Activated naive CD8-positive, alpha-beta T cell treated with anti-CD3 and anti-CD28 coated beads, Interleukin-2, amount 50 U/mL, for 24 hours (primary cell): ENCODE measurements at regions not wholly inside any gene's neighbourhood (a gene's known extent, or its start where the extent isn't known, plus 50 kb on each side); places are given as distances from the start of the nearest gene placed in this dataset.
"Not testable (repeated sequence)": the region's sequence is repeated elsewhere in the genome, so short reads cannot be mapped to it uniquely, and the experiment has no call there.

Experiments
- ATAC-seq: fragments of 150-1000 bp; cut with Tn5 transposase; one replicate; pipeline ENCODE4 v1.10.0; 2021
- DNase-seq: peaks from one replicate; pipeline ENCODE4 v3.0.0; 2021
- H3K27ac Mint-ChIP-seq: one replicate; pipeline ENCODE4 v1.8.0; 2021; ENCODE audit warnings: mild to moderate bottlenecking, mixed read lengths
- H3K27me3 Mint-ChIP-seq: one replicate; pipeline ENCODE4 v1.8.0; 2021; ENCODE audit warnings: mixed read lengths
- H3K36me3 Mint-ChIP-seq: one replicate; pipeline ENCODE4 v1.8.0; 2021; ENCODE audit warnings: low read depth, mixed read lengths
- H3K4me1 Mint-ChIP-seq: one replicate; pipeline ENCODE4 v1.8.0; 2021; ENCODE audit warnings: mixed read lengths
- H3K4me3 Mint-ChIP-seq: one replicate; pipeline ENCODE4 v1.8.0; 2021; ENCODE audit warnings: mild to moderate bottlenecking, moderate library complexity, mixed read lengths
- H3K9me3 Mint-ChIP-seq: one replicate; pipeline ENCODE4 v1.8.0; 2021; ENCODE audit warnings: mixed read lengths

DNA sequence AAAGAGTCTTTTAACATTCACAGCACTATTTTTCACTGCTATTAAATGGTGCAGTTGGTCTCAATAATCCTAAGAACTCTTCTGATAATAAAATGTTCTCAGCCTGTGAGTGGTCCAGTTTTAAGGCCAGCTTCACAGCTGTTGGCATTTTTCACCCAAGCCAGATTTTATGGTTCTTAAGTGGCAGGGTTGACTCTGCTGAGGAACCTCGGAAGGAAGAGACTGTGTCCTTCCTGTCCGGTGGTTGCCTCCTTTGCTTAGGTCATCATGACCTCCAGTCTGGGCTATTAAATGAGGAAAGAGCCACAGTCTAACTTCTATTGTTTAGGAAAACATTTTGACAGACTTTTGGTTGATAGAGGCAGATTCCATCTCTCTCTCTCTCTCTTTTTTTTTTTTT lies 112.5 kb upstream of the SERBP1 start:
- Mint-ChIP-seq H3K27ac (no peak overlapping the region), H3K9me3 (no peaks in the 10 kb centered on the region), H3K36me3 (no peaks in the 10 kb centered on the region), H3K27me3 (peaks cover 2% of the 10 kb centered on the region), H3K4me1 (no peaks in the 10 kb centered on the region), H3K4me3 (no peak overlapping the region)
- no peak for ATAC-seq
- DNase-seq, result no peak

DNA sequence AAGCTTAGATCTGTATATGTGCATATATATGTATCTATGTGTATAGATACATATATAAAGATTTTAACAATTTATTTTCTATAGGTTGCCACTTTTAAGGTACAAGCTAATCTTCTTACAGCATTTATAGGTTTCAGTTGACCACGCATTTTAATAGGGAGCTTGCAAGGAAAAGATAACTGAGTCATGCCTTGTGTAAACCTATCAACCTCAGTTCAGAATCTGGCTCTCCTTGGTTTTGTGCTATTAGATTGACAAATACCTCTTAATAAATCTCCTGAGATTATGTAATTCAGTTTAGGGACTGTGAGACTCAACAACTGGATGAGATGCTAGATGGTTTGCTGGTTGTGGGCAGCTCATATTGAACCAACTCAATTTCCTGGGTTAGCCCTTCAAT lies 114.7 kb upstream of the SERBP1 start:
- DNase-seq, result no peak
- H3K9me3 Mint-ChIP-seq, result no peaks in the 10 kb centered on the region
- ATAC-seq, result no peak
- peaks cover 2% of the 10 kb centered on the region for H3K27me3 Mint-ChIP-seq
- no peaks in the 10 kb centered on the region for H3K36me3 Mint-ChIP-seq
- no peak overlapping the region for H3K27ac Mint-ChIP-seq
- no peaks in the 10 kb centered on the region for H3K4me1 Mint-ChIP-seq
- no peak overlapping the region for H3K4me3 Mint-ChIP-seq

DNA sequence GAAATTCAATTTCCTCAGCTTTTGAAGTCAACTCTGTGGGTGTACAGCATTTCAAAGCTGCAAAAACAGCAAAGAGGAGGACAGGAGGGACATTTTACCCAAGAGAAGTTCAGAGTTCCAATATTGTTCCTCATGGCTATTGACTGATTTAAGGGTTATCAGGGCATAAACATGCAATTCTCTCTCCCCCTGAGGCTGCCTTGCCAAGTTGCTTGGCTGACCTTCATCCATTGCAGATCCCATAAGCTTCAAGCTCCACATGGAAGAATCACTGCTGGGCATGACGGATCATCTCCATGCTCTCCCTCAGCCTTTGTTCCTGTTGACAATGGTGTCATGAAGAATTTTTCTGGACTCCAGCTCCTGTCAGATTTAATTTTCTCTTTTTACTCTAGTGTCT lies 115.2 kb upstream of the SERBP1 start:
- Mint-ChIP-seq H3K4me1 (no peaks in the 10 kb centered on the region), H3K9me3 (no peaks in the 10 kb centered on the region), H3K27ac (no peak overlapping the region), H3K36me3 (no peaks in the 10 kb centered on the region), H3K27me3 (peaks cover 2% of the 10 kb centered on the region), H3K4me3 (no peak overlapping the region)
- DNase-seq (no peak), ATAC-seq (no peak)

DNA sequence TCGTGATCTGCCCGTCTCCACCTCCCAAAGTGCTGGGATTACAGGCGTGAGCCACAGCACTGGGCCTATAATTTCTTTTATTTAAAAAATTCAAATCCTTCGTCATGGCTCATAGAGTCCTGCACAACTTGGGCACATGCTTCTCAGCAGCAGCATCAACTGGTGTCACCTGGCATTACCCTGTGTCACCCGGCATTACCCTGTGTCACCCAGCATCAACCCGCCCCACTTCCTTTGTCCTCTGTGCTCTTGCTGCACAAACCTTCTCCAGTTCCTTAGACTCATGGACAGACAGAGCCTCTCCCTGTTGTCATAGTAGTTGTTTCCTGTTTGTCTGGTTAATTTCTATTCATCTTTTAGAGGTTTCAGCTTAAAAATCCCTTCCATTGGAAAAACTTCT lies 121.2 kb upstream of the SERBP1 start:
- H3K9me3 Mint-ChIP-seq, result no peaks in the 10 kb centered on the region
- DNase-seq (no peak), ATAC-seq (no peak)
- H3K4me3 Mint-ChIP-seq, result no peak overlapping the region
- H3K27ac Mint-ChIP-seq, result no peak overlapping the region
- no peaks in the 10 kb centered on the region for H3K36me3 Mint-ChIP-seq
- H3K27me3 Mint-ChIP-seq, result peaks cover 2% of the 10 kb centered on the region
- H3K4me1 Mint-ChIP-seq, result no peaks in the 10 kb centered on the region

DNA sequence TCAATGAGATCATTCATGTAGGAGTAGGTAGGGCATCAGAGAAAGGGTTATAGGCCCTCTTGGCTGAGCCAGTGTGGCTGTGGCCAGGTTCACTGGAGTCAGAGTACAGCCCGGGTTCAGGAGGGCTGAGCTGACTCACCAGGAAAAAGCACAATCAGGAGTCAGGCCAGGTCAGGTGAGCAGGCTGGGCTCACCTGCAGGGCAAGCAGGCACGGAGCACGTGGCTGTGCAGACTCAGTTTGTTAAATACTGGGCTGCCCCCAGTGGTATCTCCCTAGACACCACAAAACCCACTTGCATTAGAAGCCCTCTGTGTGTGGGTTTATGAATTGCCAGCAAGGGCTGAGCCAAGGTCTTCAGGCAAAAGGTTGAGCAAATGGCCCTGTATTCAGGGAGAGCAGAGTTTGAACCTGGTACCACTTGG lies 122.1 kb upstream of the SERBP1 start:
- no peak for DNase-seq
- ATAC-seq, result no peak
- Mint-ChIP-seq H3K4me3 (no peak overlapping the region), H3K4me1 (no peaks in the 10 kb centered on the region), H3K27ac (no peak overlapping the region), H3K27me3 (peaks cover 2% of the 10 kb centered on the region), H3K36me3 (no peaks in the 10 kb centered on the region), H3K9me3 (no peaks in the 10 kb centered on the region)

DNA sequence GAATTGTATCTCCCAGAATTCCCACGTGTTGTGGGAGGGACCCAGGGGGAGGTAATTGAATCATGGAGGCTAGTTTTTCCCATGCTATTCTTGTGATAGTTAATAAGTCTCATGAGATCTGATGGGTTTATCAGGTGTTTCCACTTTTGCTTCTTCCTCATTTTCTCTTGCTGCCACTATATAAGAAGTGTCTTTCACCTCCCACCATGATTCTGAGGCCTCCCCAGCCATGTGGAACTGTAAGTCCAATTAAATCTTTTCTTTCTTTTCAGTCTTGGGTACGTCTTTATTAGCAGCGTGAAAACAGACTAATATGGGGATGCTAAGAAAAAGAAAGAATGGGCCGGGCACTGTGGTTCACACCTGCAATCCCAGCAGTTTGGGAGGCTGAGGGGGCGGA lies 124.0 kb upstream of the SERBP1 start:
- DNase-seq, H3K27ac Mint-ChIP-seq, H3K9me3 Mint-ChIP-seq, ATAC-seq, H3K36me3 Mint-ChIP-seq, H3K4me3 Mint-ChIP-seq, H3K4me1 Mint-ChIP-seq: not testable (repeated sequence)
- peaks cover 10% of the 10 kb centered on the region for H3K27me3 Mint-ChIP-seq

GRCh38 chr1:67555461-67556296 lies 125.5 kb upstream of the SERBP1 start:
- Mint-ChIP-seq H3K27ac (no peak overlapping the region), H3K4me1 (no peaks in the 10 kb centered on the region), H3K9me3 (no peaks in the 10 kb centered on the region), H3K36me3 (no peaks in the 10 kb centered on the region), H3K27me3 (peaks cover 12% of the 10 kb centered on the region), H3K4me3 (no peak overlapping the region)
- DNase-seq (no peak), ATAC-seq (no peak)

GRCh38 chr1:67556297-67556900 lies 126.2 kb upstream of the SERBP1 start:
- Mint-ChIP-seq H3K4me3 (no peak overlapping the region), H3K27me3 (peaks cover 12% of the 10 kb centered on the region)

GRCh38 chr1:67557696-67558448 lies 127.1 kb upstream of the GADD45A start:
- H3K27me3 Mint-ChIP-seq, result peaks cover 12% of the 10 kb centered on the region
- DNase-seq (no peak), ATAC-seq (no peak)
- no peak overlapping the region for H3K27ac Mint-ChIP-seq
- no peaks in the 10 kb centered on the region for H3K9me3 Mint-ChIP-seq
- no peak overlapping the region for H3K4me3 Mint-ChIP-seq
- no peaks in the 10 kb centered on the region for H3K36me3 Mint-ChIP-seq
- no peaks in the 10 kb centered on the region for H3K4me1 Mint-ChIP-seq

More at GRCh38 chr1:67556297-67556900, 126.2 kb upstream of the SERBP1 start:
- DNase-seq (no peak), ATAC-seq (no peak)
- Mint-ChIP-seq H3K4me1 (no peaks in the 10 kb centered on the region), H3K36me3 (no peaks in the 10 kb centered on the region), H3K27ac (no peak overlapping the region), H3K9me3 (no peaks in the 10 kb centered on the region)

DNA sequence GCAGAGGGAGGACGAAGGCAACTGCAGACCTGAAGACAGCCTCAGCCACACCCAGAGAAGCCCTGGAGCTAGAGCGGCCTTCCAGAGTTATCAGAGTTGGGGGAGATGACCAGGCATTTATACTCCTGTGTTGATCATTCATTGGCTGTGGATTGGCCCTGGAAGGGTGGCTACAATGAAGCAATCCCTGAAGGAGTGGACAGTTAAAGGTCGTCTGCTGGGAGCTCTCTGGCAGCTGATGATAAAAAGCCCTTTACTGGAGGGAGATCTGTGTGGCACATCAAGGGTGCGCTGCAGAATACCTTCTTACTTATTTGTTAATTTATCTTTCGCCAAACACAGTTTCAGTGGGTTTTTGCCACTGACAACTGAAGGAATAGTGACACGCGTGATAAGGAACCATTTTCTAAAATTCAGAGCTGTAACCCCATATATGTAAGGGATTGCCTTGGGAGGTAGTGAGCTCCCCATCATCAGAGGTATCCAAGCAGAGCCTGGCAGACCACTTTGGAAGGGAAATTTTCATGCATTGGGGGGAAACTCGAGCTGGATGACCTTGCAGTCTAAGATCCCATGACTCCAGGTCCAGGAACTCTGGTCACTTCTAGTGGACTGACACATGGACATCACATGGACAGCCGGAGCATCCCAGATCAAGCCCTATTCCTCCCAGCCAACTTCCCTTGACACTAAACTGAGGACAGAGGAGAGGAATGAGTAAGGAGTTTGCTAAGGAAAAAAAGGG lies 126.4 kb upstream of the GADD45A start:
- no peak for ATAC-seq
- H3K4me3 Mint-ChIP-seq, result no peak overlapping the region
- H3K27me3 Mint-ChIP-seq, result peaks cover 12% of the 10 kb centered on the region
- H3K36me3 Mint-ChIP-seq, result no peaks in the 10 kb centered on the region
- H3K9me3 Mint-ChIP-seq, result no peaks in the 10 kb centered on the region
- no peaks in the 10 kb centered on the region for H3K4me1 Mint-ChIP-seq
- H3K27ac Mint-ChIP-seq, result no peak overlapping the region
- DNase-seq, result no peak

- no peak for DNase-seq
- Mint-ChIP-seq H3K9me3 (no peaks in the 10 kb centered on the region), H3K27me3 (peaks cover 12% of the 10 kb centered on the region), H3K36me3 (no peaks in the 10 kb centered on the region), H3K27ac (no peak overlapping the region), H3K4me3 (no peak overlapping the region), H3K4me1 (no peaks in the 10 kb centered on the region)
- ATAC-seq, result no peak
Measured at GRCh38 chr1:67559222-67559700, 125.7 kb upstream of the GADD45A start.

- H3K27ac Mint-ChIP-seq, result no peak overlapping the region
- ATAC-seq (no peak), DNase-seq (no peak)
- no peaks in the 10 kb centered on the region for H3K36me3 Mint-ChIP-seq
- H3K4me3 Mint-ChIP-seq, result no peak overlapping the region
- H3K27me3 Mint-ChIP-seq, result peaks cover 12% of the 10 kb centered on the region
- no peaks in the 10 kb centered on the region for H3K4me1 Mint-ChIP-seq
- H3K9me3 Mint-ChIP-seq, result no peaks in the 10 kb centered on the region
Measured at GRCh38 chr1:67560580-67561255, 124.3 kb upstream of the GADD45A start.

GRCh38 chr1:67561704-67562113 lies 123.3 kb upstream of the GADD45A start:
- peaks cover 12% of the 10 kb centered on the region for H3K27me3 Mint-ChIP-seq
- no peaks in the 10 kb centered on the region for H3K4me1 Mint-ChIP-seq
- no peak overlapping the region for H3K27ac Mint-ChIP-seq
- peak; percentile 93 for DNase-seq
- peak; percentile 84 for ATAC-seq
- no peaks in the 10 kb centered on the region for H3K9me3 Mint-ChIP-seq
- no peak overlapping the region for H3K4me3 Mint-ChIP-seq
- no peaks in the 10 kb centered on the region for H3K36me3 Mint-ChIP-seq

GRCh38 chr1:67563684-67564083 lies 121.3 kb upstream of the GADD45A start:
- Mint-ChIP-seq H3K4me1 (no peaks in the 10 kb centered on the region), H3K27ac (no peak overlapping the region), H3K27me3 (peaks cover 5% of the 10 kb centered on the region), H3K36me3 (no peaks in the 10 kb centered on the region), H3K9me3 (no peaks in the 10 kb centered on the region), H3K4me3 (no peak overlapping the region)
- DNase-seq (no peak), ATAC-seq (no peak)
